ENCODE measurements at regions not wholly inside any gene's neighbourhood (a gene's known extent, or its start where the extent isn't known, plus 50 kb on each side); places are given as distances from the start of the nearest gene placed in this dataset.
"Not testable (repeated sequence)": the region's sequence is repeated elsewhere in the genome, so short reads cannot be mapped to it uniquely, and the experiment has no call there.

DNA sequence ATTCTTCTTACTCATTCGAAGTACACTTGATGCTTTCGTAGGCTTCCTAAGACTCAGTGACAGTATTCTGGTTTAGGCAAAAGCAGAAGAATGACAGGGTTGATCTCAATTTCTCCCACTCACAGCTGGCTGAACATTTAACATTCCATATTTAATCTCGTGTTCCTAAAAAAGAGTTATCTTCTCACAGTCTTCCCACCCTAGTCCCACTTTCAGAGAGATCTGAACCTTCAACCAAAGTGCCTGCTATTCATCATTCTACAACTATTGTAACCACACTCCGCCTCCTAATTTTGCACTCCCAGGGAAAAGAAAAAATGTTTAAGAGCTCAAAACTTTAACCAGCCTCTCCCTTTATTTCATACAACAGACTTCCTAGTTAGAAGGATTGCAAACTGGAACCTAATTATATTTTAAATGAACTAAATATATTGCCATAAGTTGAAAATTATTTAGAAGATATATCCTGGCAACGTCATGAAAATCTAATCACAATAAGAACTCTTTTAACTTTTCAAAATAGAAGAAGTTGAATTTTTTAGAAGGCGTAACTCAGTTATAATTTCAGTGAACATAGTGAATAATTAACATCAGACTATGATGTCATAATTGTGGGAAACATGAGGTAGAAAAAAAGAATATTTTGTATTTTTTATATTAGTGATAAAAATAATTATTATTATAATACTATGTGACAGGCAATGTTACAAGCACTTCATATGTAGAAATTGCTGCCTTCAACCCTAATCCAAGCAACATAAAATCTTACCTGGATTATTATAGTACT is 540.9 kb upstream of the ADGRL2 start:
- Histone ChIP-seq H3K27me3 (replicated peaks; ENCODE audit: control insufficient read depth, insufficient read depth, low read length) (no peaks in the 10 kb centered on the region), H3K36me3 (ENCODE audit: control insufficient read depth, insufficient read depth, low read length) (no peaks in the 10 kb centered on the region), H3K4me3 (replicated peaks; ENCODE audit: low read depth, low read length) (no peak overlapping the region)
- TF ChIP-seq, protein P1, sequence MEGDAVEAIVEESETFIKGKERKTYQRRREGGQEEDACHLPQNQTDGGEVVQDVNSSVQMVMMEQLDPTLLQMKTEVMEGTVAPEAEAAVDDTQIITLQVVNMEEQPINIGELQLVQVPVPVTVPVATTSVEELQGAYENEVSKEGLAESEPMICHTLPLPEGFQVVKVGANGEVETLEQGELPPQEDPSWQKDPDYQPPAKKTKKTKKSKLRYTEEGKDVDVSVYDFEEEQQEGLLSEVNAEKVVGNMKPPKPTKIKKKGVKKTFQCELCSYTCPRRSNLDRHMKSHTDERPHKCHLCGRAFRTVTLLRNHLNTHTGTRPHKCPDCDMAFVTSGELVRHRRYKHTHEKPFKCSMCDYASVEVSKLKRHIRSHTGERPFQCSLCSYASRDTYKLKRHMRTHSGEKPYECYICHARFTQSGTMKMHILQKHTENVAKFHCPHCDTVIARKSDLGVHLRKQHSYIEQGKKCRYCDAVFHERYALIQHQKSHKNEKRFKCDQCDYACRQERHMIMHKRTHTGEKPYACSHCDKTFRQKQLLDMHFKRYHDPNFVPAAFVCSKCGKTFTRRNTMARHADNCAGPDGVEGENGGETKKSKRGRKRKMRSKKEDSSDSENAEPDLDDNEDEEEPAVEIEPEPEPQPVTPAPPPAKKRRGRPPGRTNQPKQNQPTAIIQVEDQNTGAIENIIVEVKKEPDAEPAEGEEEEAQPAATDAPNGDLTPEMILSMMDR (IDR thresholded peaks at IDR 0.05; ENCODE audit: insufficient read depth, low read length, poor library complexity, severe bottlenecking) = no peak
- no peak for DNase-seq (ENCODE audit: extremely low read depth, insufficient read length)

- TF ChIP-seq, protein P1 (IDR thresholded peaks at IDR 0.05; ENCODE audit: insufficient read depth, low read length, poor library complexity, severe bottlenecking) = no peak
- no peak overlapping the region for H3K4me3 ChIP-seq (replicated peaks; ENCODE audit: low read depth, low read length)
- DNase-seq (ENCODE audit: extremely low read depth, insufficient read length) = no peak
- no peaks in the 10 kb centered on the region for H3K27me3 ChIP-seq (replicated peaks; ENCODE audit: control insufficient read depth, insufficient read depth, low read length)
- no peaks in the 10 kb centered on the region for H3K36me3 ChIP-seq (ENCODE audit: control insufficient read depth, insufficient read depth, low read length)
These were observed 546.2 kb upstream of the ADGRL2 start for GRCh38 chr1:81254560-81254959.

DNA sequence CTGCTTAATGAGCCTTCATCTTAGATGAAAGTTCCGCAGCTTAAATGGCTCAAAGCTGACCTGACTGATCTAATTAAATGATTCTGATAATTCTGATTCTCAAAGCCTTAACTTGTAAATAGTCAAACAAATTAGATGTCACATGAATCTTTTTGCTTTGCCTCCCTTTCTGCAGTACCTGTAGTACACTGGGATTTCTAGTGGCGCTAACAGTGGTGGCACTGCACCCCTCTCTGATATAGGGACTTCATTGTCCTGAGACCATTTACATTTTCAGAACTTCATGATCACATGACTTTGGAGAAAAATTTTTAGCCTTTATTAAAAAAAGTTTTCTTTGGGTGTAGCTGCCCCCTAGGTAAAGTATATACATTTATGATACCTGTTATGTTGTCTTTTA is 546.7 kb upstream of the ADGRL2 start:
- DNase-seq (ENCODE audit: extremely low read depth, insufficient read length) = no peak
- TF ChIP-seq, protein P1 (IDR thresholded peaks at IDR 0.05; ENCODE audit: insufficient read depth, low read length, poor library complexity, severe bottlenecking) = no peak
- no peak overlapping the region for H3K4me3 ChIP-seq (replicated peaks; ENCODE audit: low read depth, low read length)
- no peaks in the 10 kb centered on the region for H3K27me3 ChIP-seq (replicated peaks; ENCODE audit: control insufficient read depth, insufficient read depth, low read length)
- H3K36me3 ChIP-seq (ENCODE audit: control insufficient read depth, insufficient read depth, low read length) = no peaks in the 10 kb centered on the region

DNA sequence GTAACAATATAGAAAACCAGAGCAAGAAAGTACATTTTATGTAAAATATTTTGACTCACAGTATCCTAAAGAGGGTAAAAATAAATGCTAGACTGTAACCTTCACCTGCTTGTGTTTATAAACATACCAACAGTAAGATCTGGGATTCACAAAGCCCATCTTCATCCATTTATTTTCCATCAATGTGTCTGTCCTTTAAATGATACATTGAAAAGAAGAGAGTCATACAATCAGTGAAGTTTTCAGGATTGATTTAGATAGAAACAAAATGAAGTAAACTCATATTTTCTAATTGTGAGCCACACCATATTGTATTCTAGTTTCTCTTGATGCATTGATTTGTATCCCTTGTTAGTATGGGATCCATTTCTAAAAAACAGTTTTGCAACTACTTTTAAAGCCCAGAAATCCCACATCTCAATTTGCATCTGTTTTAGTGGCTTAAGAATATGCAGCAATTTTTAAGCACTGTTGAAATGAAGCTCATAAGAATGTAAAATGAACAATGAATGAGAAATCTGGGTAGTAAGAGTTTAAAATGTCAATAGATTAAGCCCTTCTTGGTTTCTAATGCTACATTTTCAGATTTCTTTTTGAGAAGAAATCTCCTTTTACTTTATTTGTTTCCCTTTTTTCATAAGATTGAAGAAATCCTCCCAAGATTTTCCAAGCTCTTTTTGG is 548.1 kb upstream of the ADGRL2 start:
- no peak for DNase-seq (ENCODE audit: extremely low read depth, insufficient read length)
- TF ChIP-seq, protein P1 (IDR thresholded peaks at IDR 0.05; ENCODE audit: insufficient read depth, low read length, poor library complexity, severe bottlenecking) = no peak
- no peaks in the 10 kb centered on the region for H3K27me3 ChIP-seq (replicated peaks; ENCODE audit: control insufficient read depth, insufficient read depth, low read length)
- no peaks in the 10 kb centered on the region for H3K36me3 ChIP-seq (ENCODE audit: control insufficient read depth, insufficient read depth, low read length)
- H3K4me3 ChIP-seq (replicated peaks; ENCODE audit: low read depth, low read length) = no peak overlapping the region

DNA sequence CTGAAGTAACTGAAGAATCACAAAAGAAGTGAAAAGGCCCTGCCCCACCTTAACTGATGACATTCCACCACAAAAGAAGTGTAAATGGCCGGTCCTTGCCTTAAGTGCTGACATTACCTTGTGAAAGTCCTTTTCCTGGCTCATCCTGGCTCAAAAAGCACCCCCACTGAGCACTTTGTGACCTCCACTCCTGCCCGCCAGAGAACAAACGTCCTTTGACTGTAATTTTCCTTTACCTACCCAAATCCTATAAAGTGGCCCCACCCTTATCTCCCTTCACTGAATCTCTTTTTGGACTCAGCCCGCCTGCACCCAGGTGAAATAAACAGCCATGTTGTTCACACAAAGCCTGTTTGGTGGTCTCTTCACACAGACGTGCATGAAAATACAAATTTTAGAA is 549.9 kb upstream of the ADGRL2 start:
- not testable (repeated sequence) for H3K27me3 ChIP-seq (replicated peaks; ENCODE audit: control insufficient read depth, insufficient read depth, low read length); H3K4me3 ChIP-seq (replicated peaks; ENCODE audit: low read depth, low read length); H3K36me3 ChIP-seq (ENCODE audit: control insufficient read depth, insufficient read depth, low read length); DNase-seq (ENCODE audit: extremely low read depth, insufficient read length)

DNA sequence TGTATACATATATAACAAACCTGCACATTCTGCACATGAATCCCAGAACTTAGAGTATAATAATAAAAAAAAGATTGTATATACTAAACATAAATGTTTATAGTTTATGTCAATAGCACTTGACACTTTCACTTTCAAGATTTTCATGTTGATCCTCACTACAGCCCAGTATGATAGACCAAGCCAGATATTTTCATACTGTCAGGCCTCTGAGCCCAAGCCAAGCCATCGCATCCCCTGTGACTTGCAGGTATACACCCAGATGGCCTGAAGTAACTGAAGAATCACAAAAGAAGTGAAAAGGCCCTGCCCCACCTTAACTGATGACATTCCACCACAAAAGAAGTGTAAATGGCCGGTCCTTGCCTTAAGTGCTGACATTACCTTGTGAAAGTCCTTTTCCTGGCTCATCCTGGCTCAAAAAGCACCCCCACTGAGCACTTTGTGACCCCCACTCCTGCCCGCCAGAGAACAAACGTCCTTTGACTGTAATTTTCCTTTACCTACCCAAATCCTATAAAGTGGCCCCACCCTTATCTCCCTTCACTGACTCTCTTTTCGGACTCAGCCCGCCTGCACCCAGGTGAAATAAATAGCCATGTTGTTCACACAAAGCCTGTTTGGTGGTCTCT is 555.5 kb upstream of the ADGRL2 start:
- not testable (repeated sequence) for H3K4me3 ChIP-seq (replicated peaks; ENCODE audit: low read depth, low read length); H3K36me3 ChIP-seq (ENCODE audit: control insufficient read depth, insufficient read depth, low read length); H3K27me3 ChIP-seq (replicated peaks; ENCODE audit: control insufficient read depth, insufficient read depth, low read length); DNase-seq (ENCODE audit: extremely low read depth, insufficient read length)

- H3K27me3 ChIP-seq (replicated peaks; ENCODE audit: control insufficient read depth, insufficient read depth, low read length); H3K4me3 ChIP-seq (replicated peaks; ENCODE audit: low read depth, low read length); DNase-seq (ENCODE audit: extremely low read depth, insufficient read length); H3K36me3 ChIP-seq (ENCODE audit: control insufficient read depth, insufficient read depth, low read length): not testable (repeated sequence)
These were observed 556.1 kb upstream of the ADGRL2 start for GRCh38 chr1:81244612-81245011.

All from GM06990 (cell line).